GM10248 (cell line): ENCODE measurements at regions not wholly inside any gene's neighbourhood (a gene's known extent, or its start where the extent isn't known, plus 50 kb on each side); places are given as distances from the start of the nearest gene placed in this dataset.
"Not testable (repeated sequence)": the region's sequence is repeated elsewhere in the genome, so short reads cannot be mapped to it uniquely, and the experiment has no call there.

Source experiments
- CTCF ChIA-PET: fragments of 300-600 bp; sonication (Branson Sonifier 250); formaldehyde crosslinking; extraction: SDS; loops from one replicate; lab custom pipeline; 2021; ENCODE audit warnings: antibody characterized with exemption; lab: Yijun Ruan, JAX
- POLR2A ChIA-PET: fragments of 350-650 bp; sonication (Branson Sonifier 250); formaldehyde crosslinking; extraction: SDS; loops from one replicate; lab custom pipeline; 2020; ENCODE audit warnings: antibody characterized with exemption; lab: Yijun Ruan, JAX
- DNase-seq: peaks from one replicate; pipeline ENCODE4 v3.0.0; 2012; ENCODE audit errors: extremely low spot score
- TF ChIP-seq, protein P1 (sequence below): IDR thresholded peaks from 2 replicates; pipeline ENCODE4 v1.5.1; 2012; ENCODE audit warnings: mild to moderate bottlenecking, low read depth; ENCODE audit errors: extremely low read depth, missing control alignments, control extremely low read depth

DNA sequence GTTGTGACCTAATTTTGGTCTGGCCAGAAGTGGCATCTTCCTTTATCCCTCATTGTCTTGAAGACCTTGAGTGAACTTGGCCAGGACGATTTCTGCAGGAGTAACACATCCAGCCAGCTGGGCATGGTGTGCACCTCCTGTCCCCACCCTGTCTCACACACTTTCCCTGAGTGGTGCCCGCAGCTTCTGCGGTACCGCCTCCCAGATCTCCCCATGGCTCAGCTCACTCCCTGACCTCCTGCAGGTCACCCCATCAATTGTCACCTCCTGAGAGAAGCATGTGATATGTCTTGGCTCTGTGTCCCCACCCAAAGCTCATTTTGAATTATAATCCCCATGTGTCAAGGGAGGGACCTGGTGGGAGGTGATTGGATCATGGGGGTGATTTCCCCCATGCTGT, 50.2 kb upstream of the TP53I11 start:
- POLR2A ChIA-PET, result no interaction called here
- TF ChIP-seq, protein P1, sequence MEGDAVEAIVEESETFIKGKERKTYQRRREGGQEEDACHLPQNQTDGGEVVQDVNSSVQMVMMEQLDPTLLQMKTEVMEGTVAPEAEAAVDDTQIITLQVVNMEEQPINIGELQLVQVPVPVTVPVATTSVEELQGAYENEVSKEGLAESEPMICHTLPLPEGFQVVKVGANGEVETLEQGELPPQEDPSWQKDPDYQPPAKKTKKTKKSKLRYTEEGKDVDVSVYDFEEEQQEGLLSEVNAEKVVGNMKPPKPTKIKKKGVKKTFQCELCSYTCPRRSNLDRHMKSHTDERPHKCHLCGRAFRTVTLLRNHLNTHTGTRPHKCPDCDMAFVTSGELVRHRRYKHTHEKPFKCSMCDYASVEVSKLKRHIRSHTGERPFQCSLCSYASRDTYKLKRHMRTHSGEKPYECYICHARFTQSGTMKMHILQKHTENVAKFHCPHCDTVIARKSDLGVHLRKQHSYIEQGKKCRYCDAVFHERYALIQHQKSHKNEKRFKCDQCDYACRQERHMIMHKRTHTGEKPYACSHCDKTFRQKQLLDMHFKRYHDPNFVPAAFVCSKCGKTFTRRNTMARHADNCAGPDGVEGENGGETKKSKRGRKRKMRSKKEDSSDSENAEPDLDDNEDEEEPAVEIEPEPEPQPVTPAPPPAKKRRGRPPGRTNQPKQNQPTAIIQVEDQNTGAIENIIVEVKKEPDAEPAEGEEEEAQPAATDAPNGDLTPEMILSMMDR, result no peak
- no peak for DNase-seq
- CTCF ChIA-PET, result no interaction called here

DNA sequence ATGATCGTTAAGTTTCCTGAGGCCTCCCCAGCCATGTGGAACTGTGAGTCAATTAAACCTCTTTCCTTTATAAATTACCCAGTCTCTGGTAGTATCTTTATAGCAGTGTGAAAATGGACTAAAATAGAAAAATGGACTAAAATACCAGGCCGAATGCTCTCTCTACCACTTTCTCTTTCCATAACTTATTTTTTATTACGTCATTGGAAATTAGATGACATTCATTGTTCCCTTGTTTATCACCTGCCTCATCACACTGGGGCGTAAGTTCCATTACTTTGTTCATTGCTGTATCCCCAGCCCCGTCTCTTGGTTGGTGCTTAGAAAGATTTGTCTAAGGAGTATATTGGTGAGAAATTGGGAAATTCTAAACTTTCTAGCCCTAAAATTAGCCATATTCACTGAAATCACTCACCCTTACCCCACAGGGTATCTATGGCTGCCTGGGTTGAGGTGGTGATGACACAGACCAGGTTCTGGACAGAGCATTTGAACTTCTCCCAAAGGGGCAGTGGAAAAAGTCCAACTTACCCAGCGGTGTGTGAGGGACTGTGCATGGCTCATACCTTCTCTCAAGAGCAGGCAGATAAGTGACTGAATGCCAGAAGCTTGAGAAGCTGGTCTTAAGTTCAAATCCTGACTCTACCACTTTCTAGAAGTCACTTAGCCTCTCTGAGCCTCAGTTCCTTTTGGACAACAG, 50.9 kb upstream of the TP53I11 start:
- ChIA-PET POLR2A (no interaction called here), CTCF (no interaction called here)
- TF ChIP-seq, protein P1, result no peak
- DNase-seq, result no peak

DNA sequence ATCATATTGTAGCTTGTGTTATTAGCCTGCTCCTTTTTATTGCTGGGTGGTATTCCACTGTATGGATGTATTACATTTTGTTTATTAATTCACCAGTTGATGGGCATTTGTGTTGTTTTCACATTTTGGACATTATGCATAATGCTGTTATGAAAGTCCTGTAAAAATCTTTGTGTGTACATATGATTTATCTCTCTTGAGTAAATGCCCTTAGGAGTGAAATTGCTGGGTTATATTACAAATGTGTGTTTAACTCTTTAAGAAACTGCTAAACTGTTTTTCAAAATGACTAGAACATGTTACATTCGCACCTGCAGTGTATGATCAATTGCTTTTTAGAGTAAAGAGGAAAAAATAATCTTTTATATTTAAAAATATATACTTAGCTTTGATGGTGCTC, 54.4 kb upstream of the TP53I11 start:
- POLR2A ChIA-PET, result no interaction called here
- DNase-seq, result no peak
- TF ChIP-seq, protein P1, result no peak
- CTCF ChIA-PET, result no interaction called here

DNA sequence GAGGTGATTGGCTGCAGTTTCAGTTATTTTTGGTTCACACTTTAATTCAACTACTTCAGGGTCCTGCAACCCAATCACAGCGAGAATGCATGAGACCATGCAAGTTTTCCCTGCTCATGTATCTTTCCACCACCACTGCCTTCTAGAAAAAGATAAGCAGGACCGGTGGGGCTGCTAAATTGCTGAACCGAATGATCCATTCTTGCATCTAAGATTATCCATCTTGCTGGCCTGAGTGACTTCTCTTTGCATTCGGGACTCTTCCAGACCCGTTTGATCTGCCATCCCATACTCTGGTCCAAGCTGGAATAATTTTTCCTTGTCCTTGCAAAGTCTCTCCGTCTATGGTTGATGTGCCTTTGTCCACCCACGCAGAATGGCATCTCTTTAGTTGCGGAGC, 56.3 kb upstream of the TP53I11 start:
- ChIA-PET POLR2A (no interaction called here), CTCF (interaction anchor here (1.0 to 1.1 kb wide), 2 partner anchors 32 to 38 kb away, joined by 3 to 4 read pairs; no protein-coding TSS in a partner anchor)
- DNase-seq, result no peak
- TF ChIP-seq, protein P1, result no peak

DNA sequence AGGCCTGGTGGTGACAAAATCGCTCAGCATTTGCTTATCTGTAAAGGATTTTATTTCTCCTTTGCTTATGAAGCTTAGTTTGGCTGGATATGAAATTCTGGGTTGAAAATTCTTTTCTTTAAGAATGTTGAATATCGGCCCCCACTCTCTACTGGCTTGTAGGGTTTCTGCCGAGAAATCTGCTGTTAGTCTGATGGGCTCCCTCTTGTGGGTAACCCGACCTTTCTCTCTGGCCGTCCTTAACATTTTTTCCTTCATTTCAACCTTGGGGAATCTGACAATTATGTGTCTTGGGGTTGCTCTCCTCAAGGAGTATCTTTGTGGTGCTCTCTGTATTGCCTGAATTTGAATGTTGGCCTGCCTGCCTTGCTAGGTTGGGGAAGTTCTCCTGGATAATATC, 65.3 kb upstream of the TP53I11 start:
- POLR2A ChIA-PET, DNase-seq: not testable (repeated sequence)
- CTCF ChIA-PET, result interaction anchor here (1.4 kb wide), 1 partner anchor 18 kb away, joined by 4 read pairs; no protein-coding TSS in a partner anchor

DNA sequence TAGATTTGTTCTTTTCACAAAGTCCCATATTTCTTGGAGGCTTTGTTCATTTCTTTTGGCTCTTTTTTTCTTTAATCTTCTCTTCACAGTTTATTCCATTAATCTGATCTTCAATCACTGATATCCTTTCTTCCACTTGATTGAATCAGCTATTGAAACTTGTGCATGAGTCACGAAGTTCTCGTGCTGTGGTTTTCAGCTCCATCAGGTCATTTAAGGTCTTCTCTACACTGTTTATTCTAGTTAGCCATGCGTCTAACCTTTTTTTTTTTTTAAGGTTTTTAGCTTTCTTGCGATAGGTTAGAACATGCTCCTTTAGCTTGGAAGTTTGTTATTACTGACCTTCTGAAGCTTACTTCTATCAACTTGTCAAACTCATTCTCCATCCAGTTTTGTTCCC, 65.8 kb upstream of the TP53I11 start:
- DNase-seq, POLR2A ChIA-PET: not testable (repeated sequence)
- CTCF ChIA-PET, result interaction anchor here (1.0 to 1.4 kb wide), 2 partner anchors 19 to 89 kb away, joined by 3 to 4 read pairs; no protein-coding TSS in a partner anchor

DNA sequence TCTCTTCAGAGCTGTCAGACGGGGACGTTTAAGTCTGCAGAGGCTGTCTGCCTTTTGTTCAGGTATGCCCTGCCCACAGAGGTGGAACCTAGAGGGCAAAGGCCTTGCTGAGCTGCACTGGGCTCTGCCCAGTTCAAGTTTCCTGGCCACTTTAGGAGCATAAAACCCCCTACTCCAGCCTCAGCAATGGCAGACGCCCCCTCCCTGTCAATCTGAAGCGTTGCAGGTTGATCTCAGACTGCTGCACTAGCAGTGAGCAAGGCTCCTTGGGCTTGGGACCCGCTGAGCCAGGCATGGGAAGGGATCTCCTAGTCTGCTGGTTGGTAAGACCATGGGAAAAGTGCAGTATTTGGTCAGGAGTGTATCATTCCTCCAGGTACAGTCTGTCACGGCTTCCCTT, 66.6 kb upstream of the TP53I11 start:
- DNase-seq, result no peak
- CTCF ChIA-PET, result interaction anchor here (1.0 kb wide), 1 partner anchor 88 kb away, joined by 3 read pairs; no protein-coding TSS in a partner anchor
- TF ChIP-seq, protein P1, result no peak
- POLR2A ChIA-PET, result no interaction called here
